ENCODE measurements at regions not wholly inside any gene's neighbourhood (a gene's known extent, or its start where the extent isn't known, plus 50 kb on each side); places are given as distances from the start of the nearest gene placed in this dataset.

DNA sequence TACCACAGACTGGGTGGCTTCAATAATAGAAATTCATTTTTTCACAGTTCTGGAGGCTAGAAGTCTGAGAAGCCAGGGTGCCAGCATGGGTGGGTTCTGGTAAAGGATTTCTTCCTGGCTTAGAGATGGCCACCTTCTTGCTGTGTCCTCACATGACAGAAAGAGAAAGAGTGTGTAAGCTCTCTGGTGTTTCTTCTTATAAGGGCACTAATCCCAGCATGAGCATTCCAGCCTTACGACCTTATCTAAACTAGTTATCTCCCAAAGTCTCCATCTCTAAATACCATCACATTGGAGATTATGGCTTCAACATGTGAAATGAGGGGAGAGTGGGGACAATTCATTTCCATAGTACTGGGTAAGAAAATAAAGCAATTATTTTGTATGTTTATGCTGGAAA, 226.5 kb upstream of the TUSC1 start:
- ATAC-seq: no peak
- H3K27me3 ChIP-seq: no peaks in the 10 kb centered on the region
- H3K4me3 ChIP-seq: no peak overlapping the region
- no peaks in the 10 kb centered on the region for H3K4me1 ChIP-seq
- TF ChIP-seq POLR2A (IDR thresholded peaks at IDR 0.05): no peak
- TF ChIP-seq, protein P1, sequence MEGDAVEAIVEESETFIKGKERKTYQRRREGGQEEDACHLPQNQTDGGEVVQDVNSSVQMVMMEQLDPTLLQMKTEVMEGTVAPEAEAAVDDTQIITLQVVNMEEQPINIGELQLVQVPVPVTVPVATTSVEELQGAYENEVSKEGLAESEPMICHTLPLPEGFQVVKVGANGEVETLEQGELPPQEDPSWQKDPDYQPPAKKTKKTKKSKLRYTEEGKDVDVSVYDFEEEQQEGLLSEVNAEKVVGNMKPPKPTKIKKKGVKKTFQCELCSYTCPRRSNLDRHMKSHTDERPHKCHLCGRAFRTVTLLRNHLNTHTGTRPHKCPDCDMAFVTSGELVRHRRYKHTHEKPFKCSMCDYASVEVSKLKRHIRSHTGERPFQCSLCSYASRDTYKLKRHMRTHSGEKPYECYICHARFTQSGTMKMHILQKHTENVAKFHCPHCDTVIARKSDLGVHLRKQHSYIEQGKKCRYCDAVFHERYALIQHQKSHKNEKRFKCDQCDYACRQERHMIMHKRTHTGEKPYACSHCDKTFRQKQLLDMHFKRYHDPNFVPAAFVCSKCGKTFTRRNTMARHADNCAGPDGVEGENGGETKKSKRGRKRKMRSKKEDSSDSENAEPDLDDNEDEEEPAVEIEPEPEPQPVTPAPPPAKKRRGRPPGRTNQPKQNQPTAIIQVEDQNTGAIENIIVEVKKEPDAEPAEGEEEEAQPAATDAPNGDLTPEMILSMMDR (IDR thresholded peaks at IDR 0.05): no peak
- H3K36me3 ChIP-seq (replicated peaks in 1 of 2; ENCODE audit: insufficient read depth in 1 of 2, low read depth in 2 of 2): no peaks in the 10 kb centered on the region
- 45 to 52% methylated on average over 1 of the region's 1 CpG for WGBS, 2 donors
- no peak overlapping the region for H3K27ac ChIP-seq
- H3K9me3 ChIP-seq: no peaks in the 10 kb centered on the region
- no peak for DNase-seq
- intact Hi-C loops (cut with DNase I): no loop called here

DNA sequence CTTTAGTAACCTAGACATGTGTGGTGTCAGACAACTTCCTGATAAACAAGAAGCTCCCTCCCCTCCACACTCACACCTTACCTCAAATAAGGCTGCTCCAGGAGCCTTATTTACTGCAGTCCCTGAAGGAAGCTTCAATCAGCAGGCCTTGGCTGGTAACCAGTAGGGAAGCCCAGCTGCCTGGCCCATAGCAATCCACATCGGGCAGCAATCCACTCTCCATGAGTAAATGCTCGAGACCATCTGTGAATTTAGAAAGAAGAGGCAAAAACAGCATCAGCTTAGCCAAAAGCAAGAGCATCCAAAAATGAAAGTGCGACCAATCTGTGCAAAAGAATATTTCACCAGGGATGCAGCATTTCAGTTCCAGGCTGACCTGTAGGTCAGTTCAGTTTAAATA, 213.3 kb upstream of the TUSC1 start:
- WGBS, 2 donors: 57 to 62% methylated on average over 3 of the region's 3 CpGs
- ATAC-seq (no peak), DNase-seq (no peak)
- H3K9me3 ChIP-seq: no peaks in the 10 kb centered on the region
- no peaks in the 10 kb centered on the region for H3K27me3 ChIP-seq
- no peak overlapping the region for H3K27ac ChIP-seq
- H3K4me3 ChIP-seq: no peak overlapping the region
- H3K4me1 ChIP-seq: no peaks in the 10 kb centered on the region
- no peaks in the 10 kb centered on the region for H3K36me3 ChIP-seq (replicated peaks in 1 of 2; ENCODE audit: insufficient read depth in 1 of 2, low read depth in 2 of 2)
- TF ChIP-seq, protein P1 (IDR thresholded peaks at IDR 0.05): no peak
- no peak for TF ChIP-seq POLR2A (IDR thresholded peaks at IDR 0.05)
- intact Hi-C loops (cut with DNase I): no loop called here

DNA sequence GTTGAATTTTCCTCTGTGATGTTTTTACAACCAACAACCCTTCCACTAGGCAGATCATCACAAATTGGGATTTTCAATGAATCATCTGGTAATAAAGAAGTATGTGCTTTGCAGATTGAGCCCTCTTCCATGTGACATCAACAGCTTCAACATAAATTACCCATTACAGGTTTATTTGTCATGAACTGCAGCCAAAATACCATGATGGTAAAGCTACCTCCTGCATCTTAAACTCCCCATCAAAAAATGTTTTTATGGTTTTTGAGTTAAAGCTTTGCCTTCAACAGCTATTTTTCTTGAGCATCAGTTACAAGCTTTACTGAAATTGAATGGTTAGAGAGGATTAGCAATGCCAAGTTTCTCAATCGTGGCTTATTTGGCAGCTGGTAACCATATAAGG, 211.4 kb upstream of the TUSC1 start:
- H3K36me3 ChIP-seq (replicated peaks in 1 of 2; ENCODE audit: insufficient read depth in 1 of 2, low read depth in 2 of 2): no peaks in the 10 kb centered on the region
- no peak overlapping the region for H3K27ac ChIP-seq
- H3K4me1 ChIP-seq: no peaks in the 10 kb centered on the region
- intact Hi-C loops (cut with DNase I): no loop called here
- no peaks in the 10 kb centered on the region for H3K9me3 ChIP-seq
- ATAC-seq (no peak), DNase-seq (no peak)
- H3K4me3 ChIP-seq: no peak overlapping the region
- TF ChIP-seq, protein P1 (IDR thresholded peaks at IDR 0.05): no peak
- no peak for TF ChIP-seq POLR2A (IDR thresholded peaks at IDR 0.05)
- WGBS, 2 donors: 26 to 58% methylated on average over 1 of the region's 1 CpG
- no peaks in the 10 kb centered on the region for H3K27me3 ChIP-seq

DNA sequence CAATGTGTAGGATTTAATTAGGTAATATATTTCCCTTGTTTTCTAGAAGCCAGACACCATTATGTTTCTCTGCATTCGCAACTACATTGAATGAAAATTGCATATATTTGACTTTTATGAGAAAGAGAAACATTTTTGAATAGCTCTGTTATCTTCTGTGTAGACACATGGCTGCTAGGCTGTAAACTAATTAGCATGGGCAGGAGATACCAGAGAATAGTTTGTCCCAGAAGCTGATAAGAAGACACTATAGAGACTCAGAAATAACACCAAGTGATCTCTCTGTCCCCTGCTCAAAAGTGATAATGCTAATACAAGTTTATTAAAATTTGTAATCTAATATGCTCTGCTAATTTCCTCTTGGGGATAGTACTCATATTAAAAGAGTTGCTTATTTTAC, 198.0 kb upstream of the TUSC1 start:
- ATAC-seq: no peak
- Histone ChIP-seq H3K9me3 (no peaks in the 10 kb centered on the region), H3K27me3 (no peaks in the 10 kb centered on the region), H3K4me3 (no peak overlapping the region), H3K4me1 (no peaks in the 10 kb centered on the region), H3K27ac (no peak overlapping the region), H3K36me3 (replicated peaks in 1 of 2; ENCODE audit: insufficient read depth in 1 of 2, low read depth in 2 of 2) (no peaks in the 10 kb centered on the region)
- intact Hi-C loops (cut with DNase I): no loop called here
- DNase-seq: no peak
- TF ChIP-seq, protein P1 (IDR thresholded peaks at IDR 0.05): no peak
- no peak for TF ChIP-seq POLR2A (IDR thresholded peaks at IDR 0.05)
- WGBS, 2 donors: 38 to 50% methylated on average over 1 of the region's 1 CpG

DNA sequence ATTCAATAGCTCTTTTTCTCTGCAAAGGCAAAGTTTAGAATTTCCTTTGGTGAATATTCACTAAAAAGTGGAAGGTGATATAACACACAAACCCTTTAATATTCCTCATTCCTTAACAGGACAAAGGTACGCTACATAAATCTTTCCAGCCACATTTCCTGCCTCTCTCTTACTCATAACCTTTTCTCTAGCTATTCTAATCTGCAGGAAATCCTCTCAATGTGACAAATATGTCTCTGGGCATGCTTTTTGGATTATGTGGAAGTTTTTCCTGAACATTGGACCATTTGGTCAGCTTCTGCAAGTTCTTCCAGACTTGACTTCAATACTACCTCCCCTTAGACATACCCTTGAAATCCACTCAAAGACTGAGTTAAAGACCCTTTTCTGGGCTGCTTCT, 186.3 kb upstream of the TUSC1 start:
- TF ChIP-seq POLR2A (IDR thresholded peaks at IDR 0.05): no peak
- TF ChIP-seq, protein P1 (IDR thresholded peaks at IDR 0.05): no peak
- 45 to 52% methylated on average over 1 of the region's 1 CpG for whole genome bisulfite sequencing, 2 donors
- no peaks in the 10 kb centered on the region for H3K4me1 ChIP-seq
- intact Hi-C loops (cut with DNase I): no loop called here
- H3K9me3 ChIP-seq: no peaks in the 10 kb centered on the region
- H3K4me3 ChIP-seq: no peak overlapping the region
- no peaks in the 10 kb centered on the region for H3K27me3 ChIP-seq
- no peak for ATAC-seq
- DNase-seq: no peak
- no peaks in the 10 kb centered on the region for H3K36me3 ChIP-seq (replicated peaks in 1 of 2; ENCODE audit: insufficient read depth in 1 of 2, low read depth in 2 of 2)
- no peak overlapping the region for H3K27ac ChIP-seq

Data from body of pancreas (tissue), 4 donors.